ENCODE measurements at regions not wholly inside any gene's neighbourhood (a gene's known extent, or its start where the extent isn't known, plus 50 kb on each side); places are given as distances from the start of the nearest gene placed in this dataset.

- ChIA-PET POLR2A (no interaction called here), CTCF (no interaction called here)
- H3K36me3 ChIP-seq (ENCODE audit: control insufficient read depth, insufficient read depth, low read length), result no peaks in the 10 kb centered on the region
- H3K4me3 ChIP-seq (ENCODE audit: low read depth in 2 of 2, low read length in 2 of 2), result no peak overlapping the region
- TF ChIP-seq TCF7L2 (IDR thresholded peaks at IDR 0.05; ENCODE audit: low read depth, low read length) (no peak), POLR2AphosphoS5 (IDR thresholded peaks at IDR 0.05; ENCODE audit: low read depth, low read length) (no peak), SIN3A (IDR thresholded peaks at IDR 0.05; ENCODE audit: borderline replicate concordance, insufficient read depth, low read depth, low read length) (no peak)
- TF ChIP-seq, protein P1, sequence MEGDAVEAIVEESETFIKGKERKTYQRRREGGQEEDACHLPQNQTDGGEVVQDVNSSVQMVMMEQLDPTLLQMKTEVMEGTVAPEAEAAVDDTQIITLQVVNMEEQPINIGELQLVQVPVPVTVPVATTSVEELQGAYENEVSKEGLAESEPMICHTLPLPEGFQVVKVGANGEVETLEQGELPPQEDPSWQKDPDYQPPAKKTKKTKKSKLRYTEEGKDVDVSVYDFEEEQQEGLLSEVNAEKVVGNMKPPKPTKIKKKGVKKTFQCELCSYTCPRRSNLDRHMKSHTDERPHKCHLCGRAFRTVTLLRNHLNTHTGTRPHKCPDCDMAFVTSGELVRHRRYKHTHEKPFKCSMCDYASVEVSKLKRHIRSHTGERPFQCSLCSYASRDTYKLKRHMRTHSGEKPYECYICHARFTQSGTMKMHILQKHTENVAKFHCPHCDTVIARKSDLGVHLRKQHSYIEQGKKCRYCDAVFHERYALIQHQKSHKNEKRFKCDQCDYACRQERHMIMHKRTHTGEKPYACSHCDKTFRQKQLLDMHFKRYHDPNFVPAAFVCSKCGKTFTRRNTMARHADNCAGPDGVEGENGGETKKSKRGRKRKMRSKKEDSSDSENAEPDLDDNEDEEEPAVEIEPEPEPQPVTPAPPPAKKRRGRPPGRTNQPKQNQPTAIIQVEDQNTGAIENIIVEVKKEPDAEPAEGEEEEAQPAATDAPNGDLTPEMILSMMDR (IDR thresholded peaks at IDR 0.05), result no peak
- TF ChIP-seq, protein P2, sequence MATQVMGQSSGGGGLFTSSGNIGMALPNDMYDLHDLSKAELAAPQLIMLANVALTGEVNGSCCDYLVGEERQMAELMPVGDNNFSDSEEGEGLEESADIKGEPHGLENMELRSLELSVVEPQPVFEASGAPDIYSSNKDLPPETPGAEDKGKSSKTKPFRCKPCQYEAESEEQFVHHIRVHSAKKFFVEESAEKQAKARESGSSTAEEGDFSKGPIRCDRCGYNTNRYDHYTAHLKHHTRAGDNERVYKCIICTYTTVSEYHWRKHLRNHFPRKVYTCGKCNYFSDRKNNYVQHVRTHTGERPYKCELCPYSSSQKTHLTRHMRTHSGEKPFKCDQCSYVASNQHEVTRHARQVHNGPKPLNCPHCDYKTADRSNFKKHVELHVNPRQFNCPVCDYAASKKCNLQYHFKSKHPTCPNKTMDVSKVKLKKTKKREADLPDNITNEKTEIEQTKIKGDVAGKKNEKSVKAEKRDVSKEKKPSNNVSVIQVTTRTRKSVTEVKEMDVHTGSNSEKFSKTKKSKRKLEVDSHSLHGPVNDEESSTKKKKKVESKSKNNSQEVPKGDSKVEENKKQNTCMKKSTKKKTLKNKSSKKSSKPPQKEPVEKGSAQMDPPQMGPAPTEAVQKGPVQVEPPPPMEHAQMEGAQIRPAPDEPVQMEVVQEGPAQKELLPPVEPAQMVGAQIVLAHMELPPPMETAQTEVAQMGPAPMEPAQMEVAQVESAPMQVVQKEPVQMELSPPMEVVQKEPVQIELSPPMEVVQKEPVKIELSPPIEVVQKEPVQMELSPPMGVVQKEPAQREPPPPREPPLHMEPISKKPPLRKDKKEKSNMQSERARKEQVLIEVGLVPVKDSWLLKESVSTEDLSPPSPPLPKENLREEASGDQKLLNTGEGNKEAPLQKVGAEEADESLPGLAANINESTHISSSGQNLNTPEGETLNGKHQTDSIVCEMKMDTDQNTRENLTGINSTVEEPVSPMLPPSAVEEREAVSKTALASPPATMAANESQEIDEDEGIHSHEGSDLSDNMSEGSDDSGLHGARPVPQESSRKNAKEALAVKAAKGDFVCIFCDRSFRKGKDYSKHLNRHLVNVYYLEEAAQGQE (IDR thresholded peaks at IDR 0.05; ENCODE audit: insufficient read depth in 1 of 2, low read depth in 2 of 2, low read length in 1 of 2), result no peak
- in situ Hi-C loops (cut with HindIII; ENCODE audit: low pct_unique_long_range_greater_than_20kb, low sequenced_read_pairs) (no loop called here), intact Hi-C loops (cut with micrococcal nuclease; ENCODE audit: unreplicated experiment) (no loop called here)
- DNase-seq (ENCODE audit: low read depth, low spot score) (no peak), ATAC-seq (no peak)
- H3K9me3 ChIP-seq (ENCODE audit: control insufficient read depth, insufficient read depth, low read depth, low read length), result no peaks in the 10 kb centered on the region
- BruUV-seq (replicated peaks), result no TSS peak
- no peak overlapping the region for H3K27ac ChIP-seq (ENCODE audit: low read length)
- H3K27me3 ChIP-seq (ENCODE audit: control insufficient read depth, insufficient read depth, low read length), result no peaks in the 10 kb centered on the region
- H3K4me1 ChIP-seq (ENCODE audit: control insufficient read depth, insufficient read depth, low read length), result no peaks in the 10 kb centered on the region
Measured at GRCh38 chr12:24244231-24244630, 294.8 kb upstream of the SOX5 start.

- DNase-seq (ENCODE audit: low read depth, low spot score) (no peak), ATAC-seq (no peak)
- ChIA-PET POLR2A (no interaction called here), CTCF (no interaction called here)
- Histone ChIP-seq H3K9me3 (ENCODE audit: control insufficient read depth, insufficient read depth, low read depth, low read length) (no peaks in the 10 kb centered on the region), H3K4me1 (ENCODE audit: control insufficient read depth, insufficient read depth, low read length) (no peaks in the 10 kb centered on the region), H3K27me3 (ENCODE audit: control insufficient read depth, insufficient read depth, low read length) (no peaks in the 10 kb centered on the region), H3K27ac (ENCODE audit: low read length) (no peak overlapping the region), H3K4me3 (ENCODE audit: low read depth in 2 of 2, low read length in 2 of 2) (no peak overlapping the region), H3K36me3 (ENCODE audit: control insufficient read depth, insufficient read depth, low read length) (no peaks in the 10 kb centered on the region)
- in situ Hi-C loops (cut with HindIII; ENCODE audit: low pct_unique_long_range_greater_than_20kb, low sequenced_read_pairs) (no loop called here), intact Hi-C loops (cut with micrococcal nuclease; ENCODE audit: unreplicated experiment) (no loop called here)
- no peak for TF ChIP-seq TCF7L2 (IDR thresholded peaks at IDR 0.05; ENCODE audit: low read depth, low read length)
- TF ChIP-seq, protein P2 (IDR thresholded peaks at IDR 0.05; ENCODE audit: insufficient read depth in 1 of 2, low read depth in 2 of 2, low read length in 1 of 2), result no peak
- TF ChIP-seq, protein P1 (IDR thresholded peaks at IDR 0.05), result no peak
- TF ChIP-seq SIN3A (IDR thresholded peaks at IDR 0.05; ENCODE audit: borderline replicate concordance, insufficient read depth, low read depth, low read length), result no peak
- no peak for TF ChIP-seq POLR2AphosphoS5 (IDR thresholded peaks at IDR 0.05; ENCODE audit: low read depth, low read length)
- BruUV-seq (replicated peaks), result no TSS peak
Measured at GRCh38 chr12:24240707-24241106, 291.2 kb upstream of the SOX5 start.

Measured in Panc1 (cell line).